SH-SY5Y (cell line): ENCODE measurements at regions not wholly inside any gene's neighbourhood (a gene's known extent, or its start where the extent isn't known, plus 50 kb on each side); places are given as distances from the start of the nearest gene placed in this dataset.

ENCODE experiments used
- GATA2 ChIP-seq: IDR thresholded peaks from 2 replicates; pipeline ENCODE4 v1.6.1; 2011; ENCODE audit warnings: mild to moderate bottlenecking, low read depth, low read length
- GATA3 ChIP-seq: IDR thresholded peaks from 2 replicates; pipeline ENCODE4 v1.6.1; 2011; ENCODE audit warnings: low read depth, mild to moderate bottlenecking, low read length, moderate library complexity

DNA sequence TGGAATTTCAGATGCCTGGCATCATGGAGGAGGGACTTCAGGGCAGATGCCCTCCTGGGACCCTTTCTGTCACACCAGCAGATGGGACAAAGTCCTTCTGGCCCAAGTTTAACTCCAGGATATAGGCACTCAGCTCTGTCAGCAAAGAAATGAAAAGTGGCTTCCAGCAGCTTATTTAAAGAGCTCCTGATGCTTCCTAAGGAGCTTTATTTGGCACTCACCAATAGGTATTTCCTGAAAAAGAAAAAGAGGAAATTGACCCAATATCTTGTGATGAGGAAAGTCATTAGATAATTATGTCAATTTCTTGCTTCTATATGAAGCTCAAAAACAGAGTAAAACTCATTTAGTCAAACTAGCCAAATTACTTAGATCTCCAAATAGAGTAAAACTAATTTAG is 224.6 kb downstream of the RAP2A start:
- TF ChIP-seq GATA2 (no peak), GATA3 (no peak)
